NCI-H187 (cell line): ENCODE measurements at regions not wholly inside any gene's neighbourhood (a gene's known extent, or its start where the extent isn't known, plus 50 kb on each side); places are given as distances from the start of the nearest gene placed in this dataset.

Experiments
- DNase-seq, 2 experiments: peaks; one replicate each; lab custom pipeline; 2025; lab: John Stamatoyannopoulos, UW

- no peak for DNase-seq
These were observed 52.6 kb upstream of the CDH8 start for GRCh38 chr16:62088731-62089410.
